GM23338 (cell line): ENCODE measurements at regions not wholly inside any gene's neighbourhood (a gene's known extent, or its start where the extent isn't known, plus 50 kb on each side); places are given as distances from the start of the nearest gene placed in this dataset.

Experiments
- ATAC-seq: fragments of 200-7000 bp; cut with Tn5 transposase; 3 replicates; pipeline ENCODE4 v1.9.1; 2020
- DNase-seq: peaks from one replicate; pipeline ENCODE4 v3.0.0-alpha.2; 2015; ENCODE audit warnings: low spot score
- H2AFZ ChIP-seq: fragments of 200-600 bp; sonication (generic); 2 replicates; pipeline ENCODE4 v1.8.0; 2016; ENCODE audit warnings: antibody characterized with exemption, mild to moderate bottlenecking, moderate library complexity
- H3F3A ChIP-seq: fragments of 200-600 bp; sonication (generic); replicated peaks from 2 replicates; pipeline ENCODE4 v1.8.0; 2017; ENCODE audit warnings: antibody characterized with exemption, mixed run types, low read depth
- H3K27ac ChIP-seq: fragments of 200-600 bp; sonication (generic); 2 replicates; pipeline ENCODE4 v1.6.1; 2016; ENCODE audit warnings: low read depth
- H3K27me3 ChIP-seq: fragments of 200-600 bp; sonication (generic); 2 replicates; pipeline ENCODE4 v1.8.0; 2016; ENCODE audit warnings: mild to moderate bottlenecking, mixed run types, moderate library complexity; ENCODE audit not compliant: insufficient read depth
- H3K36me3 ChIP-seq: fragments of 200-600 bp; sonication (generic); 2 replicates; pipeline ENCODE4 v1.8.0; 2016; ENCODE audit warnings: mild to moderate bottlenecking; ENCODE audit not compliant: insufficient read depth
- H3K4me1 ChIP-seq: fragments of 200-600 bp; sonication (generic); 2 replicates; pipeline ENCODE4 v1.8.0; 2016; ENCODE audit warnings: mild to moderate bottlenecking, moderate library complexity; ENCODE audit not compliant: insufficient read depth
- H3K4me2 ChIP-seq: fragments of 200-600 bp; sonication (generic); 2 replicates; pipeline ENCODE4 v1.7.1; 2017; ENCODE audit warnings: mixed run types
- H3K4me3 ChIP-seq: fragments of 200-600 bp; sonication (generic); 2 replicates; pipeline ENCODE4 v1.6.1; 2016; ENCODE audit warnings: mixed run types
- H3K79me2 ChIP-seq: fragments of 200-600 bp; sonication (generic); replicated peaks from 2 replicates; pipeline ENCODE4 v1.8.0; 2017; ENCODE audit warnings: mild to moderate bottlenecking; ENCODE audit not compliant: insufficient read depth
- H3K9me2 ChIP-seq: fragments of 200-600 bp; sonication (generic); 2 replicates; pipeline ENCODE4 v1.8.0; 2017; ENCODE audit not compliant: insufficient read depth
- H4K20me1 ChIP-seq: fragments of 200-600 bp; sonication (generic); replicated peaks from 2 replicates; pipeline ENCODE4 v1.8.0; 2017; ENCODE audit warnings: mild to moderate bottlenecking; ENCODE audit not compliant: insufficient read depth
- H3K27ac Mint-ChIP-seq: 2 replicates; pipeline ENCODE4 v1.8.0; 2020; ENCODE audit warnings: inconsistent platforms, mild to moderate bottlenecking, moderate library complexity, mixed read lengths
- H3K27me3 Mint-ChIP-seq: 3 replicates; pipeline ENCODE4 v1.8.0; 2022; ENCODE audit warnings: low read depth, mild to moderate bottlenecking, moderate library complexity, mixed read lengths, inconsistent platforms; ENCODE audit not compliant: insufficient read depth, poor library complexity
- H3K36me3 Mint-ChIP-seq: 3 replicates; pipeline ENCODE4 v1.8.0; 2021; ENCODE audit warnings: low read depth, mild to moderate bottlenecking, inconsistent platforms, moderate library complexity, mixed read lengths
- H3K4me1 Mint-ChIP-seq: 3 replicates; pipeline ENCODE4 v1.8.0; 2020; ENCODE audit warnings: mild to moderate bottlenecking, inconsistent platforms, mixed read lengths
- H3K4me3 Mint-ChIP-seq: 3 replicates; pipeline ENCODE4 v1.8.0; 2021; ENCODE audit warnings: moderate library complexity, mild to moderate bottlenecking, inconsistent platforms, mixed read lengths
- H3K9me3 Mint-ChIP-seq: 3 replicates; pipeline ENCODE4 v1.8.0; 2020; ENCODE audit warnings: moderate library complexity, mild to moderate bottlenecking, inconsistent platforms, mixed read lengths
- CREB1 ChIP-seq: fragments of 250-450 bp; sonication (Bioruptor Pico); IDR thresholded peaks from 2 replicates; pipeline ENCODE4 v1.5.0; 2020; ENCODE audit warnings: low read depth, mild to moderate bottlenecking, moderate library complexity
- EZH2 ChIP-seq: fragments of 200-600 bp; sonication (generic); IDR thresholded peaks from one replicate; pipeline ENCODE4 v1.8.0; 2017; ENCODE audit warnings: antibody characterized with exemption, mild to moderate bottlenecking, low read depth; ENCODE audit not compliant: unreplicated experiment
- EZH2phosphoT487 ChIP-seq: fragments of 200-600 bp; sonication (generic); IDR thresholded peaks from one replicate; pipeline ENCODE4 v1.8.1; 2018; ENCODE audit warnings: antibody characterized with exemption; ENCODE audit not compliant: unreplicated experiment
- JUNB ChIP-seq: IDR thresholded peaks from one replicate; pipeline ENCODE4 v1.6.1; 2016; ENCODE audit warnings: antibody characterized with exemption; ENCODE audit not compliant: unreplicated experiment
- NANOG ChIP-seq: IDR thresholded peaks from 2 replicates; pipeline ENCODE4 v1.6.1; 2016; ENCODE audit warnings: antibody characterized with exemption, borderline replicate concordance
- POLR2AphosphoS5 ChIP-seq: IDR thresholded peaks from 2 replicates; pipeline ENCODE4 v1.6.1; 2016; ENCODE audit warnings: antibody characterized with exemption, low read depth
- STAT1 ChIP-seq: IDR thresholded peaks from one replicate; pipeline ENCODE4 v1.6.1; 2016; ENCODE audit warnings: antibody characterized with exemption; ENCODE audit not compliant: unreplicated experiment
- ZNF114 ChIP-seq: fragments of 250-450 bp; sonication (Bioruptor Pico); IDR thresholded peaks from 2 replicates; pipeline ENCODE4 v1.5.0; 2020; ENCODE audit warnings: mild to moderate bottlenecking, moderate library complexity
- TF ChIP-seq, protein P1 (sequence below): IDR thresholded peaks from 2 replicates; pipeline ENCODE4 v1.6.1; 2016; ENCODE audit warnings: antibody characterized with exemption
- TF ChIP-seq, protein P2 (sequence below): fragments of 250-450 bp; sonication (Bioruptor Pico); IDR thresholded peaks from 2 replicates; pipeline ENCODE4 v1.5.0; 2020; ENCODE audit warnings: mild to moderate bottlenecking, moderate library complexity
- TF ChIP-seq, protein P3 (sequence below), 2 experiments: fragments of 200-600 bp in 1 of 2; sonication (generic) in 1 of 2; conservative IDR thresholded peaks; 2 replicates each; pipeline versions ENCODE4 v1.5.1 to v1.6.1; 2016 to 2017; ENCODE audit warnings: antibody characterized with exemption in 2 of 2, low read depth in 2 of 2, mild to moderate bottlenecking in 2 of 2, moderate library complexity in 1 of 2

DNA sequence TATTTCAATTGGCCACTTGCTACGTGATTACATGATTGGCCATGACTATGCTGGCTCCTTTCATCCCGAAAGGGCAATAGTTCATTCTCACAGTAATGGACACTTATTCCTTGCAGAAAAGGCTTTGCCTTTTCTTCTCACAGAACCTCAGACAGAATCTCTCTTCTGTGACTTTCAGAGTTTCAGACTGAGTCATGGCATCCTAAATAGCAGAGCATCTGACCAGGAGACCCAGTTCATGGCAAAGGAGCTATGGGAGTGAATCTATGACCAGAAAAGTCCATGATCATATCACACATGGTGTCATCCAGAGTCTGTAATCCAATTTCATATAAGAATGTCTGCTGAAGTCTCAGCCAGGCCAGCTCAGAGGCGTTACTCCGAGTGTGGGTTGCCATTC, 263.3 kb upstream of the CLNK start:
- H3K9me3 Mint-ChIP-seq, result peaks cover 13% of the 10 kb centered on the region
- no peak for ATAC-seq

DNA sequence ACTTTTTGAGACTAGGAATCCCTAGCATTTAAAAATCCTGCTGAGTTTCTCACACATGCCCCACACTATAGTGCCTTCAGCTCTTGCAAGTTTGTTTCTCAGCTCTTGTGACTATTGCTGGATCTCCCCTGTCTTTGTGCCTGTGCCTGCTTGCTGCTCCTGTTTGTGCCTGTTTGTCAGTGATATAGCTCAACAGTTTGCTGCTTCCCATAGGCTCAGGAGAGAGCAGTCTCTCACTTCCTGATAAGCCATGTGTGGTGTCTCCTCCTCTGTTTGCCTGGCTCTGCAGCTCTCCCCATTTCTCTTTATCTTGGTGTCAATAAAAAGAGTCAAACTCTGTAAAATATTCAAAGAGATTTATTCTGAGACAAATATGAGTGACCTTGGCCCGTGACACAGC, 259.8 kb upstream of the CLNK start:
- Histone ChIP-seq H3F3A (no peaks in the 10 kb centered on the region), H3K36me3 (no peaks in the 10 kb centered on the region), H4K20me1 (no peaks in the 10 kb centered on the region), H3K9me2 (peaks cover 24% of the 10 kb centered on the region), H3K79me2 (no peaks in the 10 kb centered on the region), H2AFZ (no peak overlapping the region), H3K4me1 (no peaks in the 10 kb centered on the region), H3K27ac (no peak overlapping the region), H3K27me3 (no peaks in the 10 kb centered on the region), H3K4me2 (no peak overlapping the region), H3K4me3 (no peak overlapping the region)
- ATAC-seq, result no peak
- Mint-ChIP-seq H3K4me1 (no peaks in the 10 kb centered on the region; the same call in 2 of the 3 replicates), H3K27me3 (no peaks in the 10 kb centered on the region), H3K27ac (no peak overlapping the region), H3K9me3 (peaks cover 40% of the 10 kb centered on the region), H3K4me3 (no peak overlapping the region), H3K36me3 (peaks cover 12% of the 10 kb centered on the region)
- no peak for DNase-seq
- TF ChIP-seq NANOG (no peak), EZH2 (no peak), CREB1 (no peak), JUNB (no peak), POLR2AphosphoS5 (no peak), EZH2phosphoT487 (no peak), ZNF114 (CRISPR knock-in tag) (no peak), STAT1 (no peak)
- TF ChIP-seq, protein P1, sequence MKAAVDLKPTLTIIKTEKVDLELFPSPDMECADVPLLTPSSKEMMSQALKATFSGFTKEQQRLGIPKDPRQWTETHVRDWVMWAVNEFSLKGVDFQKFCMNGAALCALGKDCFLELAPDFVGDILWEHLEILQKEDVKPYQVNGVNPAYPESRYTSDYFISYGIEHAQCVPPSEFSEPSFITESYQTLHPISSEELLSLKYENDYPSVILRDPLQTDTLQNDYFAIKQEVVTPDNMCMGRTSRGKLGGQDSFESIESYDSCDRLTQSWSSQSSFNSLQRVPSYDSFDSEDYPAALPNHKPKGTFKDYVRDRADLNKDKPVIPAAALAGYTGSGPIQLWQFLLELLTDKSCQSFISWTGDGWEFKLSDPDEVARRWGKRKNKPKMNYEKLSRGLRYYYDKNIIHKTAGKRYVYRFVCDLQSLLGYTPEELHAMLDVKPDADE, result no peak
- TF ChIP-seq, protein P2, sequence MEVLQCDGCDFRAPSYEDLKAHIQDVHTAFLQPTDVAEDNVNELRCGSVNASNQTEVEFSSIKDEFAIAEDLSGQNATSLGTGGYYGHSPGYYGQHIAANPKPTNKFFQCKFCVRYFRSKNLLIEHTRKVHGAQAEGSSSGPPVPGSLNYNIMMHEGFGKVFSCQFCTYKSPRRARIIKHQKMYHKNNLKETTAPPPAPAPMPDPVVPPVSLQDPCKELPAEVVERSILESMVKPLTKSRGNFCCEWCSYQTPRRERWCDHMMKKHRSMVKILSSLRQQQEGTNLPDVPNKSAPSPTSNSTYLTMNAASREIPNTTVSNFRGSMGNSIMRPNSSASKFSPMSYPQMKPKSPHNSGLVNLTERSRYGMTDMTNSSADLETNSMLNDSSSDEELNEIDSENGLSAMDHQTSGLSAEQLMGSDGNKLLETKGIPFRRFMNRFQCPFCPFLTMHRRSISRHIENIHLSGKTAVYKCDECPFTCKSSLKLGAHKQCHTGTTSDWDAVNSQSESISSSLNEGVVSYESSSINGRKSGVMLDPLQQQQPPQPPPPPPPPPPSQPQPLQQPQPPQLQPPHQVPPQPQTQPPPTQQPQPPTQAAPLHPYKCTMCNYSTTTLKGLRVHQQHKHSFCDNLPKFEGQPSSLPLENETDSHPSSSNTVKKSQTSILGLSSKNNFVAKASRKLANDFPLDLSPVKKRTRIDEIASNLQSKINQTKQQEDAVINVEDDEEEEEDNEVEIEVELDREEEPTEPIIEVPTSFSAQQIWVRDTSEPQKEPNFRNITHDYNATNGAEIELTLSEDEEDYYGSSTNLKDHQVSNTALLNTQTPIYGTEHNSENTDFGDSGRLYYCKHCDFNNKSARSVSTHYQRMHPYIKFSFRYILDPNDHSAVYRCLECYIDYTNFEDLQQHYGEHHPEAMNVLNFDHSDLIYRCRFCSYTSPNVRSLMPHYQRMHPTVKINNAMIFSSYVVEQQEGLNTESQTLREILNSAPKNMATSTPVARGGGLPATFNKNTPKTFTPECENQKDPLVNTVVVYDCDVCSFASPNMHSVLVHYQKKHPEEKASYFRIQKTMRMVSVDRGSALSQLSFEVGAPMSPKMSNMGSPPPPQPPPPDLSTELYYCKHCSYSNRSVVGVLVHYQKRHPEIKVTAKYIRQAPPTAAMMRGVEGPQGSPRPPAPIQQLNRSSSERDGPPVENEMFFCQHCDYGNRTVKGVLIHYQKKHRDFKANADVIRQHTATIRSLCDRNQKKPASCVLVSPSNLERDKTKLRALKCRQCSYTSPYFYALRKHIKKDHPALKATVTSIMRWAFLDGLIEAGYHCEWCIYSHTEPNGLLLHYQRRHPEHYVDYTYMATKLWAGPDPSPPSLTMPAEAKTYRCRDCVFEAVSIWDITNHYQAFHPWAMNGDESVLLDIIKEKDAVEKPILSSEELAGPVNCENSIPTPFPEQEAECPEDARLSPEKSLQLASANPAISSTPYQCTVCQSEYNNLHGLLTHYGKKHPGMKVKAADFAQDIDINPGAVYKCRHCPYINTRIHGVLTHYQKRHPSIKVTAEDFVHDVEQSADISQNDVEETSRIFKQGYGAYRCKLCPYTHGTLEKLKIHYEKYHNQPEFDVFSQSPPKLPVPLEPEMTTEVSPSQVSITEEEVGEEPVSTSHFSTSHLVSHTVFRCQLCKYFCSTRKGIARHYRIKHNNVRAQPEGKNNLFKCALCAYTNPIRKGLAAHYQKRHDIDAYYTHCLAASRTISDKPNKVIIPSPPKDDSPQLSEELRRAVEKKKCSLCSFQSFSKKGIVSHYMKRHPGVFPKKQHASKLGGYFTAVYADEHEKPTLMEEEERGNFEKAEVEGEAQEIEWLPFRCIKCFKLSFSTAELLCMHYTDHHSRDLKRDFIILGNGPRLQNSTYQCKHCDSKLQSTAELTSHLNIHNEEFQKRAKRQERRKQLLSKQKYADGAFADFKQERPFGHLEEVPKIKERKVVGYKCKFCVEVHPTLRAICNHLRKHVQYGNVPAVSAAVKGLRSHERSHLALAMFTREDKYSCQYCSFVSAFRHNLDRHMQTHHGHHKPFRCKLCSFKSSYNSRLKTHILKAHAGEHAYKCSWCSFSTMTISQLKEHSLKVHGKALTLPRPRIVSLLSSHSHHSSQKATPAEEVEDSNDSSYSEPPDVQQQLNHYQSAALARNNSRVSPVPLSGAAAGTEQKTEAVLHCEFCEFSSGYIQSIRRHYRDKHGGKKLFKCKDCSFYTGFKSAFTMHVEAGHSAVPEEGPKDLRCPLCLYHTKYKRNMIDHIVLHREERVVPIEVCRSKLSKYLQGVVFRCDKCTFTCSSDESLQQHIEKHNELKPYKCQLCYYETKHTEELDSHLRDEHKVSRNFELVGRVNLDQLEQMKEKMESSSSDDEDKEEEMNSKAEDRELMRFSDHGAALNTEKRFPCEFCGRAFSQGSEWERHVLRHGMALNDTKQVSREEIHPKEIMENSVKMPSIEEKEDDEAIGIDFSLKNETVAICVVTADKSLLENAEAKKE (CRISPR knock-in tag), result no peak
- TF ChIP-seq, protein P3, sequence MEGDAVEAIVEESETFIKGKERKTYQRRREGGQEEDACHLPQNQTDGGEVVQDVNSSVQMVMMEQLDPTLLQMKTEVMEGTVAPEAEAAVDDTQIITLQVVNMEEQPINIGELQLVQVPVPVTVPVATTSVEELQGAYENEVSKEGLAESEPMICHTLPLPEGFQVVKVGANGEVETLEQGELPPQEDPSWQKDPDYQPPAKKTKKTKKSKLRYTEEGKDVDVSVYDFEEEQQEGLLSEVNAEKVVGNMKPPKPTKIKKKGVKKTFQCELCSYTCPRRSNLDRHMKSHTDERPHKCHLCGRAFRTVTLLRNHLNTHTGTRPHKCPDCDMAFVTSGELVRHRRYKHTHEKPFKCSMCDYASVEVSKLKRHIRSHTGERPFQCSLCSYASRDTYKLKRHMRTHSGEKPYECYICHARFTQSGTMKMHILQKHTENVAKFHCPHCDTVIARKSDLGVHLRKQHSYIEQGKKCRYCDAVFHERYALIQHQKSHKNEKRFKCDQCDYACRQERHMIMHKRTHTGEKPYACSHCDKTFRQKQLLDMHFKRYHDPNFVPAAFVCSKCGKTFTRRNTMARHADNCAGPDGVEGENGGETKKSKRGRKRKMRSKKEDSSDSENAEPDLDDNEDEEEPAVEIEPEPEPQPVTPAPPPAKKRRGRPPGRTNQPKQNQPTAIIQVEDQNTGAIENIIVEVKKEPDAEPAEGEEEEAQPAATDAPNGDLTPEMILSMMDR (conservative IDR thresholded peaks at IDR 0.05; ENCODE audit: low read depth in 2 of 2), result no peak

More for the DNA sequence above, 263.3 kb upstream of the CLNK start:
- no peak overlapping the region for H2AFZ ChIP-seq
- H3K4me1 Mint-ChIP-seq, result peaks cover 8% of the 10 kb centered on the region; the same call in 2 of the 3 replicates
- no peak overlapping the region for H3K27ac ChIP-seq
- no peak overlapping the region for H3K4me3 ChIP-seq
- H3K79me2 ChIP-seq, result no peaks in the 10 kb centered on the region
- no peaks in the 10 kb centered on the region for H3K27me3 Mint-ChIP-seq
- no peak for TF ChIP-seq POLR2AphosphoS5
- no peak for TF ChIP-seq ZNF114 (CRISPR knock-in tag)
- TF ChIP-seq EZH2, result no peak
- TF ChIP-seq CREB1, result no peak
- TF ChIP-seq NANOG, result no peak
- no peak for TF ChIP-seq STAT1
- H3K36me3 ChIP-seq, result no peaks in the 10 kb centered on the region; the same call in 1 of the 2 replicates
- H3F3A ChIP-seq, result no peaks in the 10 kb centered on the region
- no peaks in the 10 kb centered on the region for H3K27me3 ChIP-seq
- H3K27ac Mint-ChIP-seq, result no peak overlapping the region
- H3K9me2 ChIP-seq, result peaks cover 28% of the 10 kb centered on the region
- H3K36me3 Mint-ChIP-seq, result no peaks in the 10 kb centered on the region; the same call in 2 of the 3 replicates
- H3K4me1 ChIP-seq, result no peaks in the 10 kb centered on the region
- DNase-seq, result no peak
- no peaks in the 10 kb centered on the region for H4K20me1 ChIP-seq
- H3K4me2 ChIP-seq, result no peak overlapping the region
- H3K4me3 Mint-ChIP-seq, result no peak overlapping the region
